ENCODE measurements at regions not wholly inside any gene's neighbourhood (a gene's known extent, or its start where the extent isn't known, plus 50 kb on each side); places are given as distances from the start of the nearest gene placed in this dataset.

GRCh38 chr2:194020155-194020554 is 1636.9 kb upstream of the SLC39A10 start:
- DNase-seq, result no peak

GRCh38 chr2:194015751-194016150 is 1641.3 kb upstream of the SLC39A10 start:
- DNase-seq, result no peak

GRCh38 chr2:194014639-194015038 is 1642.4 kb upstream of the SLC39A10 start:
- no peak for DNase-seq

- DNase-seq, result no peak
Measured at GRCh38 chr2:194004590-194005206, 1652.3 kb upstream of the SLC39A10 start.

GRCh38 chr2:194003911-194004310 is 1653.1 kb upstream of the SLC39A10 start:
- no peak for DNase-seq

DNA sequence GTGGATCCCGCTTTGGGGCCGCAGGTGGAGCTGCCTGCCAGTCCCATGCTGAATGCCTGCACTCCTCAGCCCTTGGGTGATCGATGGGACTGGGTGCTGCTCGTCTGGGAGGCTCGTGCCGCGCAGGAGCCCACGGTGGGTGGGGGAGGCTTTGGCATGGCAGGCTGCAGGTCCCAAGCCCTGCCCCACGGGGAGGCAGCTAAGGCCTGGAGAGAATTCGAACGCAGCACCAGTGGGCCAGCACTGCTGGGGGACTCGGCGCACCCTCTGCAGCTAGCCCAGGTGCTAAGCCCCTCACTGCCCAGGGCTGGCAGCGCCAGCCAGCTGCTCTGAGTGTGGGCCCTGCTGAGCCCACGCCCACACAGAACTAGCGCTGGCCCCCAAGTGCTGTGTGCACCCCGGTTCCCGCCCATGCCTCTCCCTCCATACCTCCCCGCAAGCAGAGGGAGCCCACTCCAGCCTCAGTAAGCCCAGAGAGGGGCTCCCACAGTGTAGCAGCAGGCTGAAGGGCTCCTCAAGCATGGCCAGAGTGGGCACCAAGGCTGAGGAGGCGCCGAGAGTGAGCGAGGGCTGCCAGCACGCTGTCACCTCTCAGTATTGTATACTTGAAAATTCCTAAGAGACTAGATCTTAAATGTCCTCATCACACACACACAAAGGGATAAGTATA is 1654.2 kb upstream of the SLC39A10 start:
- no peak for DNase-seq

GRCh38 chr2:193990868-193991267 is 1666.2 kb upstream of the SLC39A10 start:
- no peak for DNase-seq

DNA sequence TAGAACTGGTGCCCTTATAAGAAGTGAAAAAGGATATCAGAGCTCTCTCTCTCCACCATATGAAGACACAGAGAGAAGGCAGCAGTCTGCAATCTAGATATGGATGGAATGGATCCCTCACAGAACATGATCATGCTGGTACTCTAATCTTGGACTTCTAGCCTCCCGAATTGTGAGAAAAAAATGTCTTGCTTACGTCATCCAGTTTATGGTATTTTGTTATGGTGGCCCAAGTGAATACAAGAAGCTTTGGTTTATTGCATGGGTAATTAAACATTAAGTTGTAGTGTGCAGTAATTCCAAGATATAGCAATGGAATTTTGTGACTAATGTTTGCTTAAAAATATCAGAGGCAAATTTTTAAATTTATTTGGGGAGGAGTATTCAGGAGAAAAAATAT is 1667.4 kb upstream of the SLC39A10 start:
- DNase-seq, result no peak

- DNase-seq, result no peak
Measured at GRCh38 chr2:193988784-193989183, 1668.2 kb upstream of the SLC39A10 start.

DNA sequence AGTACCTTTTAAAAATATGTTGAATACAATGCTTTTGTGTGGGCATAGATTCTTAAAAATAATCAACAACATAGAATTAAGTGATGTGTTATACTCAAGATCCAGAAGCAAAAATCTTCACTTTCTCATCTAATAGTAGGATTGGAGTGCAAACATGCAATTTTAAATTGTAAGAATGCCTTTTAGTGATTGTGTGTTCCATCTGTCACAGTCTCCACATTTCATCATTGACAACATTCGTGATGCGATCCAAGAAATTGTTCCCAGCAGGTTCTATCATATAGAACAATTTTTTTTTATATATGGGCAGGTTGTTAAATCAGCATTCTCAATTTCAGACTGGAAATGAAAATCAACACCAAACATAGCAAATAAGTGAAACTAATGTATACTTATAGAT is 1671.8 kb upstream of the SLC39A10 start:
- no peak for DNase-seq

DNA sequence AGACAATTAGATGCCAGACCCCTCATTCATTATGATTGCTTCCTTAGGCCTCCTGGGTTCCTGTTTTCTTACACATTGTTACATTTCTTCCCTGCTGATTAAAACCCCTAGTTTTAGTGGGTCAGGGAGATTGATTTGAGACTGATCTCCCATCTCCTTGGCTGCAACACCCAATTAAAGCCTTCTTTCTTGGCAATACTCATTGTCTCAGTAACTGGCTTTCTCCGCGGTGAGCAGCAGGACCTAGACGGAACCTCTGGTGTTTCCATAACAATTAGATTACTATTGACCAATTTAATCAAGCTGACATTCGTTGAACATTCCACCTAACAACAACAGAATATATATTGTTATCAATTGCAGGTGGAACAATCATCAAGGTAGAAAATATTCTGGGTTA is 1676.4 kb upstream of the SLC39A10 start:
- no peak for DNase-seq

DNA sequence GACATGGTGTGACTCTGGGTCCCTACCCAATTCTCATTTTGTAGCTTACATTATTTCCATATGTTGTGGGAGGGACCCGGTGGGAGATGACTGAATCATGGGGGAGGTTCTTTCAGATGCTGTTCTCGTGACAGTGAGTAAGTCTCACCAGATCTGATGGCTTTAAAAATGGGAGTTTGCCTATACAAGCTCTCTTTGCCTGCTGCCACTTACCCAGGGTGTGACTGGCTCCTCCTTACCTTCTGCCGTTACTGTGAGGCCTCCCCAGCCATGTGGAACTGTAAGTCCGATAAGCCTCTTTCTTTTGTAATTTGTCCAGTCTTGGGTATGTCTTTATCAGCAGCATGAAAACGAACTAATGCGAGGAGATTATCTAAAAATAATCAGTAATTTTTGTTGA is 1683.2 kb upstream of the SLC39A10 start:
- DNase-seq, result no peak

DNA sequence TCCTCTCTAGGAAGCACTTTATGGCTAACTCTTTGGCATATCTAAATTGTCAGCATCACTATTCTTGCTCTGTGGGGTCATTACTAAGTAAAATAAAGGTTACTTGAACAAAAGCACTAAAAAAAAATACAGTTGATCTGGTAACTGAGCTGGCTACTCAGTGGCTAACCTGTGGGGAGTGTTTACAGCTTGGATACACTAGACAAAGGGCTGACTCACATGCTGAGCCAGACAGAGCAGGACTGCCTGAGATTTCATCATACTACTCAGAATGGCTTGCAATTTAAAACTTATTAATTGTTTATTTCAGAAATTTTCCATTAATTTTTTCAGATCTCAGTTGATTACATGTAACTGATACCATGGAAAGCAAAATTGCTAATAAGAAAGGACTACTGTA is 1690.4 kb upstream of the SLC39A10 start:
- DNase-seq, result no peak

DNA sequence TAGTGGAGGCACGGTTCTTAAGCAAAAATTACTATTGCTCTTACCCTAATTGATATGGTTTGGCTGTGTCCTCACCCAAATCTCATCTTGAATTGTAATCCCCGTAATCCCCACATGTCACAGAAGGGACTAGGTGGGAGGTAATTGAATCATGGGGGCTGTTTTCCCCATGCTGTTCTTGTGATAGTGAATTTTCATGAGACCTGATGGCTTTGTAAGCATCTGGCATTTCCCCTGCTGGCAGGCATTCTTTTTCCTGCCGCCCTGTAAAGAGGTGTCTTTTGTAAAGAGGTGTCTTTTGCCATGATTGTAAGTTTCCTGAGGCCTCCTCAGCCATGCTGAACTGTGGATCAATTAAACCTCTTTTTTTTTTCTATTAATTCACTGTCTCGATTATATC is 1691.8 kb upstream of the SLC39A10 start:
- no peak for DNase-seq

DNA sequence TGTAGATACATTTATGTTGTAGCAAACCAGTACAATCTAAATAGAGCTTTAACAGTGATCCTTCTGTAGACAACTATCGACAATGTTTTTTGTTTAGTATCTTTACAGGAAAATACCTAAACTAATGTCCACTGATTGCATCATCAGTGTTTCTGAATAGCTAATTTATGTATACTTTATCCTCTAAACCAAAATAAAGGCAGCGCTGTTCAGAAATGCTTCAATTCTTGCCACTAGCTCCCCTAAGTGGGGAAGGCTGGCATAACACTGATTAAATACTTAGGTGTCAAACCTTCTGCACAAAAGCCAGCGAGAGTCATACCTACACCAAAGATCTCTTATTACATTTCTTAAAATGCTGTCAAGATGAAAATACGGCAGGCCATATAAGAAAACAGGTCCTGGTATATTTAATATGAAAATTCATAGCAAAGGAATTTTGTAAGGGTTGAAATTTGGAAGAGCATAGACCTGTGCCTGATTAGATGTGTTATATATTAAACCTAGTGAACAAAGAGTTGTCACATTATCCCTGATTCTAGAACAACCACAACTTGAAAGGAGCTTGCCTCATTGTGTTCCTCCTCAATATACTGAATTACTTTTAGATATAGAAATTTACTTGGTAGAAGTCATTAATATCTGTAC is 1693.4 kb upstream of the SLC39A10 start:
- no peak for DNase-seq

GRCh38 chr2:193946806-193947205 is 1710.2 kb upstream of the SLC39A10 start:
- DNase-seq, result no peak

DNA sequence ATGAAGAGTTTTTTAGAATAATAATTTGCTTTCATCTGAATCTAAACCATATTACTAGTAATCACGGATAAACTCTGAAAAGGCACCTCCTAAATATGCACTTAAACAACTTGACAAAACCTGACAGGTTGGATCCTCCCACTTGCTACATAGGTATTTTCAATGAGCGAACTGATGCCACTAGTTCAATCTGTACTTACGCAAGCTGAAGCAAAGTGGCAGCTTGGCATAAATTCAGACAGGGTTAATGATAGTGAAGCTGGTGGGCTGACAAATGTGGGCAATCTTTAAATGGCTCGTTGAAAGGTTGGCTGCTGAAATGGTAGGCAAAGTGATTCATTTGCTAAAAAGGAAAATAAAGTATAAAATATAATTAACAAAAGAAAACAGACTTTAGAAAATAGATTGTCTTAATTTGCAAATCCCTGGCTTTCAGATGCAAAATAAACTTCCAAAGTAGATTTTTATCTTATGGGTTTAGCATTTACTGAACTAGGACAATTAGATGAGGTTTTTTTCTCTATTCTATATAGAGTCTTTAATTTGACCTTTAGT is 1713.5 kb upstream of the SLC39A10 start:
- no peak for DNase-seq

DNA sequence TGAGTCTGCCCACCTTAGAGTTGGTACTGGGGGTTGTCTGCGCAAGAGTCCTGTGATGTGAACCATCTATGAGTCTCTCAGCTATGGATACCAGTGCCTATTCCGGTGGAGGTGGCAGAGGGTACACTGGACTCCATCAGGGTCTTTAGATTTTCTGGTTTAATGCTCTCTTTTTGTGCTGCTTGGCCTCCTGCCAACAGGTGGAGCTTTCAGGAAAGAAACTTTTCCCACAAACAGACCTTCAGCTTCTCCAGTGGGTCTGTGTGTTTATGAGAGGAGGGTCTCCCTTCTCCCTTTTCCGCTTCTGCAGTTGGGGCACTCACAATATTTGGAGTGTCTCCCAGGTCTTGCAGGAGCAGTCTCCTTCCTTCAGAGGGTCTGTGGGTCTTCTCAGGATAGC is 1721.9 kb upstream of the SLC39A10 start:
- DNase-seq, result no peak

DNA sequence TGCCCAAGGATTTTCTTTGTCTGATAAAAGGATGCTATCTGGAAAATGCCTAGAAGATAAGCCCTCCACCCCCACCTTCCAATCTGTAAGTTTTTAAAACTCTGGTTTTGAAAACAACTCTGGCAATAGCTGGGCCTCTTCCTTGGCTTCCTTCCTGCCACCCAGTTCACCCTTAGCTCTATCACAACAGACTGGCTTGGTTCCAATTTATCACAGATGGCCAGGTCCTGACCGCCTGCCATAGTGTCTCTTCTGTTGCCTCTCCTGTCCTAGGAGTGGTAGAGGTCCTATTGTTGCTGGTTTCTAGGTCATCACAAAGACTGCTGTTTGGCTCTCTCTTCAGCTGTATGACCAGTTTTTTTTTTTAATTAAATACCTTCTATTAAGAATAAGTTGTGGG is 1727.9 kb upstream of the SLC39A10 start:
- DNase-seq, result no peak

DNA sequence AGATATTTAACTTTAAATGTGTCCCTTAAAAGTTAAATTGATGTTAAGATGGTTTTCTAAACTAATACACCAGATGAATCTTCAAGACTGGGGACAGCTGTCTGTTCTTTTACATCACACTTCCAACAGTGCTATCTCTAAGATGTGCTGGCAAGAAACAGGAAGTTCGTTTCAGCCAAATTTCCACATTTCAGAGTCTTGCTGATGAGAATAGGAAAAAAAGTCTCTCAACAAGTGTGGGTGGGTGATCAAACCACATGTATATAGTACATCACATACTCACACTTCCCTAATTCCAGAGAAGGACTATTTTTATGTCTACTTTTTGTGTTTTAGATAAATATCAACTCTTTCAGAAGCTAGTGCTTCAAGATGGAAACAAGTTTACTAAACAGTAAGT is 1712.8 kb upstream of the TMEFF2 start:
- DNase-seq, result no peak

- DNase-seq, result no peak
Measured at GRCh38 chr2:193900292-193900691, 1705.6 kb upstream of the TMEFF2 start.

- DNase-seq, result no peak
Measured at GRCh38 chr2:193895226-193895625, 1700.5 kb upstream of the TMEFF2 start.

- DNase-seq, result no peak
Measured at GRCh38 chr2:193894081-193894480, 1699.3 kb upstream of the TMEFF2 start.

GRCh38 chr2:193891023-193891422 is 1696.3 kb upstream of the TMEFF2 start:
- DNase-seq, result no peak
